ENCODE measurements at regions not wholly inside any gene's neighbourhood (a gene's known extent, or its start where the extent isn't known, plus 50 kb on each side); places are given as distances from the start of the nearest gene placed in this dataset.

DNA sequence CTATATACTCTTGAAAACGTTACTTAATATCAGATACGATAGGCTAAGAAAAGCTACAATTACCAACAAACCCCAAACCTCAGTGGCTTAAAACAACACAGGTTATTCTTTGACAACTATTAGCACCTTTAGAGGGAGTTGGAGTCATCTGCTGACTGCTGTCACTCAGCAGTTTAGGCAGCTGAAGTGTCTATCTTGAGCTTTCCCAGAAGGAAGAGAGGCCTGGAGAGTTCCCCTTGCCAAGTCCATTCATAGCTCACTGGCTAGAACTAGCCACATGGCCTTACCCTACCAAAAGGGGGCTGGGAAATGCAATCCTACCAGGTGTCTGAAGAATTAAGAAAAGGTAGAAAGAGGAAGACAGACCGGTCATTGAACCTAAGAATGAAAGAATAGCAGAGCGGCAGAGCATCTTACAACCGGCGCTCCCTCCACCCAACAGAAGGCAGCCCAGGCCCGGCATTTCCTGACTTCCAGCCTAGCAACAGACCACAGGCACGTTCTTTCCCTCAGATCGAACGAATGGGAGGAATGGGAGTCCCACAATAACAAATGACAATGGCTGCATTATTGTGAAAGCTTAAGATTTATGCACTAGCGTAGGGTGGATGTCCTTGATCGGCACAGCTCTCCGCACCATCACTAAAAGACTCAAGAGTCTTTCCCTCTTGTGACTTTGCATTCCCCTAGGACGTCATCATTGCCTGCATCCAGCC is 211.2 kb upstream of the CTAGE1 start:
- TF ChIP-seq, protein P1, sequence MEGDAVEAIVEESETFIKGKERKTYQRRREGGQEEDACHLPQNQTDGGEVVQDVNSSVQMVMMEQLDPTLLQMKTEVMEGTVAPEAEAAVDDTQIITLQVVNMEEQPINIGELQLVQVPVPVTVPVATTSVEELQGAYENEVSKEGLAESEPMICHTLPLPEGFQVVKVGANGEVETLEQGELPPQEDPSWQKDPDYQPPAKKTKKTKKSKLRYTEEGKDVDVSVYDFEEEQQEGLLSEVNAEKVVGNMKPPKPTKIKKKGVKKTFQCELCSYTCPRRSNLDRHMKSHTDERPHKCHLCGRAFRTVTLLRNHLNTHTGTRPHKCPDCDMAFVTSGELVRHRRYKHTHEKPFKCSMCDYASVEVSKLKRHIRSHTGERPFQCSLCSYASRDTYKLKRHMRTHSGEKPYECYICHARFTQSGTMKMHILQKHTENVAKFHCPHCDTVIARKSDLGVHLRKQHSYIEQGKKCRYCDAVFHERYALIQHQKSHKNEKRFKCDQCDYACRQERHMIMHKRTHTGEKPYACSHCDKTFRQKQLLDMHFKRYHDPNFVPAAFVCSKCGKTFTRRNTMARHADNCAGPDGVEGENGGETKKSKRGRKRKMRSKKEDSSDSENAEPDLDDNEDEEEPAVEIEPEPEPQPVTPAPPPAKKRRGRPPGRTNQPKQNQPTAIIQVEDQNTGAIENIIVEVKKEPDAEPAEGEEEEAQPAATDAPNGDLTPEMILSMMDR (IDR thresholded peaks at IDR 0.05; ENCODE audit: low read depth, low read length, poor library complexity, severe bottlenecking) = no peak
- TF ChIP-seq EZH2phosphoT487 (IDR thresholded peaks at IDR 0.05; ENCODE audit: borderline replicate concordance, low read length) = no peak

Measured in DOHH2 (cell line).